Activated T-helper 9 cell treated with anti-CD3 and anti-CD28 coated beads, Interleukin-2, amount 50 U/mL, for 16 hours (primary cell): ENCODE measurements at regions not wholly inside any gene's neighbourhood (a gene's known extent, or its start where the extent isn't known, plus 50 kb on each side); places are given as distances from the start of the nearest gene placed in this dataset.
"Not testable (repeated sequence)": the region's sequence is repeated elsewhere in the genome, so short reads cannot be mapped to it uniquely, and the experiment has no call there.

Experiments used
- DNase-seq: peaks from one replicate; pipeline ENCODE4 v3.0.0-alpha.2; 2020; ENCODE audit warnings: low read depth

DNA sequence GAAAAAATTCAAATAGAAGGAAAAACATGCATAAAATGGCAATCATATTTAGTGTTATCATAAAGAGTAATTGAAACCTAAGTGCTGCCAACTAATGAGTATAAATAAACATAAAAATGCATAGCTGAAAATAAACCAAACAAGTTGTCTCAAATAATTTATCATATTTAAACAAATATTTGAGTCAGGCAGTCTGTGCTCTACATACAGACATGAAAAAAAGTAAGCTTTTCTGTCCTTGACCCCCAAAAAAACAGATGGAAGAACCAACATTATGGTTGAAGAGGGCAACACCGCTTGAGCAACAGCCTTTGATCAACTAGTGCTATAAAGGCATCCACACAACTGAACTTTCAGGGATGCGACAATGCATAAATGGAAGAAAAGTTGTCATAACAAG is 735.1 kb upstream of the MIR17HG start:
- no peak for DNase-seq

DNA sequence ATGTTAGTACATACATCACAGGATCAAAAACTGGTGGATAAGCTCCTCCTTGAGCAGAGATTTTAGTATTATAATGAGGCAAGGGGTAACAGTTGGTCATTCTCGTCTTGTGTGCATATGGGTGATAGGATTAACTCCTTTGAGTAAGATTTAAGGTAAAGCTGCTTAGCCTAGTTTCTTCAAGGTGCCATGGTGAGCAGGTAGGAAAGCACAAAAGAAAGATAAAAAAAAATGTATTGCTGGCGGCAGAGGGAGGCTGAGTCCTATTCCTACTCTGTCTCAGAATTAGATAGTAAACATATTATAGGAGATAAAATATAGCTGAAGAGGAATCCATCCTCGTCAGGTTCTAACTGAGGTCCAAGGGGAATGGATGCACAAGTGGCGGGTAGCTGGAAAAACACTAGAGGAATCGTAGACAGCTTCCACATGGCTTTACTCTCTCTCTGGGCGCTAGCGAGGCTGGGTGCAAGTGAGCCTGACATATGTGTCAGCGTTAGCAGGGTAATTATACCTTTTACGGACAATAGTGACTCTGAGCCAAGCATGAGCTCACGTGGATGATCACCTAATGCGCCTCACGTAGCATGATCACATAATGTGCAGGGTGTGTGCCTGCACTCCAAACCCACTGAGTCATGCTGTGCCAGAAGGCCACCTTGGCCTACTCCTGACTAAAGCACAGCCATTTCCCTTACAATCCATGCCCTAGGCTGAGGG is 734.3 kb upstream of the MIR17HG start:
- no peak for DNase-seq

DNA sequence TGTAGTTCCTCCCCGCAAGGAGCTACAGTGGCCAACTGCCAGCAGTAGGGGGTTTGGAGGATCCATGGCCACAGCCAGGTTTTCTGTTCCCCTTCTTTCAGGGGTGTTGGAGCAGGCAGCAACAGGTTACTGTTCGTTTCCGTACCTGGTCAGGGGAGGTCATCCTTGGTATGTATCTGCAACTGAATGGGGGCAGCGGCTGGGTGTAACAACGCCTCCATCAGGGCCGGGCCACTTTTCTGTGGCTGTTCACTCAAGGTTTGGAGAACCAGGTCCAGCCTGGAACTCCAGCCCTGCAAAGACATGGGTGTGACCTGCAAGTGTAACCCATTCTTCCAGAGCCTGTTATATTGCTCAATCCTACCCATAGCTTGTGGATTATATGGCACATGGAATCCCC is 732.3 kb upstream of the MIR17HG start:
- DNase-seq: no peak

DNA sequence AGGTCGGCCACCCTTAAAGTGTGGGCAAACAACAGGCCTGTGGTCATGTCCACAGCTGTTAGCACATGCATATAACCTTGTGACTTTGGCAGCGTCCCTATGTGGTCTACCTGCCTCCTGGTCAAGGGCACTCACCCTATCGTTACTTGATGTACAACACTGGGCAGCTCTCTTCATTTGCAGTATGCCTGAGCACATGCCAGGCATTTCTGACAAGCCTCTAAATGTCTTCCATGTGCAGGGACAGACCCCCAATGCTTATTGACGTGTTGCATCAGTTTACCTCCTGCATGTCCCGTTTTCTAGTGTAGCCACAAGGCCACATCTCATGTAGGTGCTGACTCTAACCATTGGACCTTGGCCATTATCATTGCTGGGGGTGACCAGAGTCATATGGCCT is 731.7 kb upstream of the MIR17HG start:
- no peak for DNase-seq

DNA sequence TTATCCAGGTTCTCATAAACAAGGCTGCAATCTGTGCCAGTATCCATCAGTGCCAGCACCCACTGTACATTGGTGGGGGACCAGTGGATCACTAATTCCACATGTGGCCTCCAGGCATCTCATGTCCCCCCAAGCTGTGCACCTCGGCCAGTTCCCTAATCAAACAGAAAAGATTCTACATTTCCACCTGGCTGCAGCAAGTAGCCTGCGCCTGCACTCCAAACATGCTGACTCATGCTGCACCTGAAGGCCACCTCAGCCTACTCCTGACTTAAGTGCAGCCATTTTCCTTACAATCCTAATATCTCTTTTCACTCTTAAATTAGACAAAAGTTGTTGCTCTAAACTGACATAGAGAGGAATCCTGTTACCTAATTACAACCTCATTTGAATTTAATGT is 729.4 kb upstream of the MIR17HG start:
- DNase-seq: no peak

DNA sequence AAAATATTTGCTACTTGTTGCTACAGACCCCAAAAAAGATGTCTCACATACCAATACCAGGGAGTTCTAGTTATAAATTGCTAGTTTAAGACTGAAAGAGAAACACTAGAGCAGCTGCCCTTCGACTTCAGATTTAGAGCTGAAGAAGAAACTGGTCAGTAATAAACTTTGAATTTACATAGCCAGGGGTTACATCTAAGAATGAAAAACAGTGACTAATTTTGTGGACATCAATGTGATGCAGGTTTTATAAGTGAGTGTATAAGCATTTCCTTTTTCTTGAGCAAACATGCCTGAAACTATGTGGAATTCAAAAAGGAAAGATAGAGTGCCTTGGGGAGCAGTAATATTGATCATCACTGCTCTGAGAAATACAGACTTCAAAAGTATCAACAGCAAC is 724.9 kb upstream of the MIR17HG start:
- no peak for DNase-seq

DNA sequence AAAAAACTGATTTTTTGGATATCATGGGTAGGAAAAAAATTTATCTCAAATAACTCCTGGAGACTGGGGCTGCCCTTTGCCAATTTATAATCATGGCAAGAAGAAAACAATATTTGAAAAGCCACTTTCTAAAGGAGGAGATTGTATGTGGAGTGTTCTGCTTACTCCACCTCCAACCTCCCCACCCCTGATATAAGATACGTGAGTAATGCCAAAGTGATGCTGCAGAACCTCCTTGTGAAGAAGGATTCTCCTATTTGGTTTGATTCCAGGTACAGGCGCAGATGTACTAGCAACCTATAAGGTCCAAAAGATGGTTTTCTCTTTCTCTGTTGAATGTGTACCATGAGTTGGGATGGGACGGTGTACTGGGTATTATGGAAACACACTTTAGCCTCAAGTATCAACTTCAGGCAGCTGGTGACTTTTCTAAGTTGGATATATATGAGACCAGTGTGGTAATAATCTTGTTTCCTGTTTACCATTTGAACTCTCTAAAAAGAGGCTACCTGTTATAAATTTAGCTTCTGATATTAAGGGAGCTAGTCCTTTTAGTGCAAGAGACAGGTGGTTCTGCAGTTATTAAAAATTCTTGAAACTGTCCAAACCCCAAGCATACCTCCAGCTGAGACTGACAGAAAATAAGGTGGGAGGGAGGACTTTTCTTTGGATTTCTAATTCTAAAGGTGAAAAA is 724.0 kb upstream of the MIR17HG start:
- DNase-seq: no peak

DNA sequence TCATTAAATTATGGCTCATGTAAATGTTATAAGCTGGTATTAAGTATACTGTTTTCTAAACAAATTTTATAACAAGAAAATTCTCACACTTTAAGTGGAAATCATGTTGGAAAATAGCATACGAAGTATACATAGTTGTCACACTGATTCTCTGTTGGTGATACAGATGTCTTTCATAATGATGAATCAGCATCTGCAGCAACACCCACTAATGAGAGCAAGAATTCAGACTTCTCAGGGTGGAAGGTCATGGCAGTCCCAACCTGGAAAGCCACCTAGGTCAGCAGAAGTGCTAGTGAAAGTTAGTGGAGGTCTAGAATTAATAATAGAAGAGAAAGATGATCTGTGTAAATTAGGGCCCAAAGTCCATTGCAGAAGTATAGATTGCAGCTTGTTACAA is 719.7 kb upstream of the MIR17HG start:
- DNase-seq: no peak

DNA sequence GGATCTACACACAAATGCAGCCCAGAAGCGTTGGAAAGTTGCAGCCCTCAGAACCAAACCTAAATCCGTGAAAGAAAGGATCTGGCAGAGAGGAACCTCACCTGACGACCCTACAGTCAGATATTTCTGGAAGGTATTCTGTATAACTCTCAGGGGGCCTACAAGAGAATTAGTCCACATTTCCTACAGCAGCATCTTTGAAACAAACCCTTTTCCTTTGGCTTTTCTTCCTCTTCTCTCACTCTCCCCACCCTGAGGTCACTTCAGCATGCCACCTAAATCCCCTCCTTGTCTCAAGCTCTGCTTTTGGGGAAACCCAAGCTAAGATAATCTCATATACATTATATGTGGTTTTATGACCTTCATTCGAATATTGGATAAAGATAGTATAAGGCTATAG is 719.0 kb upstream of the MIR17HG start:
- no peak for DNase-seq

DNA sequence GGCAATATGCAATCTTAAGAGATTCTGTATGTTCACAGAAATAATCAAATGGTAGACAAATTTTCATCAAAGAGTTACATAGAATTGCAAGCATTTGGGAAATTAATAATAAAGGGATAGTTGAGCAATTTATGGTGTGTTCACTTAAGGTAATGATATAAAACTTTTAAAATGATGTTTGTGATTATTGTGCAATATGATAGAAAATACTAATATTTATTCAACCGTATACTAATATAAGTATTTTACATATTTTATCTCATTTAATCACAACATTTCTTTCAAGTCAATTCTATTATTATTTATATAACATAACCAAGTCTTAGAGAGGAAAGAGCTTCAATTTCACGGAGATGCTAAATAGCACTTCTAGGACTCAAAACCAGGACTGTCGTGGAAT is 716.8 kb upstream of the MIR17HG start:
- DNase-seq: no peak

DNA sequence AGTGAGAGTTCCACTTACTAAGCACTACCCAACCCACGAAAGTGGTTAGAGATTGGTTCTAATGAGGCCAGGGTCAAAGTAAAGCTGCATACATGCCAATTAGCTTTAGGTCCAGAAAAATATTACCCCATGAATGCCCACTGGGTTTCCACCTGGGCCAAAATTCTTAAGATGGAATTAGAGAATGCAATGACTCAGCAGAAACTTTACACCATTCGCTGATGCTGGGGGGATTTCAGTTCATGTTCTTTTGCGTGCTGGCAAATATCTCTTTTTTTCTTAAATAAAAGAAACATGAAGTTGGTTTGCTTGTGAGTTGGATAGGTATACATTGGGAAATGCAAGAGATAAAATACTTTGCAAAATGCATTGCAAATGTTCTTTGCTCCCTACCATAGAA is 715.3 kb upstream of the MIR17HG start:
- no peak for DNase-seq

DNA sequence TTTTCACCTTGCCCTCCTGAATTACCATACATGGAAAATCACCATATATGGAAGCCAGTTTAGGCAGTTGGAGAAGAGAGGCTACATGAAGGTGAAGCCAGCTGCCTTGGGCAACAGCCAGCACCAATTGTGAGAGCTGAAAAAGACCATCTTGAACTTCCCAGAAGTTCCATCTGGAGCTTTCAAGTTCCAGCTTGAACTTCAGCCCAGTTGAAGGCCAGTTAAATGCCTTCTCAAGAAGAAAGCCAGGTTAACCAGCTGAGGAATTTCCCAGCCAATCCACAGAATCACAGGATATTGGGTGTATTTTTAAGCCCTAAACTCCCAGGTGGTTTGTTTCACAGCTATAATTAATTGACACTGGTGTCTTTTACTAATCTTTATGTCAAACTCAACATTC is 713.6 kb upstream of the MIR17HG start:
- no peak for DNase-seq

DNA sequence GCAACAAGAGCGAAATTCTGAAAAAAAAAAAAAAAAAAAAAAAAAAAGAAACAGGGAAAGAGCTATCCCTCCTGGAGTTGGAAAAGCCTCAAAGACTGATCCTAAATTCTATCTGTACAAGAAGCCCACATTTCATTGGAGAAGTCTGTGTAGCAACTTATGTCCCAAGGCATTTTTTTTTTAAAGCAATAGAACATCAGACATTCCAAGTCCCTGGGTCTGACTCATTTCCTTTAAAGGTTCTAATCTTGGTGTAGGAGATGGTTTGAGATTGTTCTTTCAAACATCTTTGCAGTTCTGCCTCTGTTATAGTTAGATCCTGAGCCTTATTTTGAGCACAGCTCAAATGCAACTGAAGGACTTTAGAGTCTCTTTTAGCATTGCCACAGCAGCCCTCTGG is 706.5 kb upstream of the MIR17HG start:
- no peak for DNase-seq

DNA sequence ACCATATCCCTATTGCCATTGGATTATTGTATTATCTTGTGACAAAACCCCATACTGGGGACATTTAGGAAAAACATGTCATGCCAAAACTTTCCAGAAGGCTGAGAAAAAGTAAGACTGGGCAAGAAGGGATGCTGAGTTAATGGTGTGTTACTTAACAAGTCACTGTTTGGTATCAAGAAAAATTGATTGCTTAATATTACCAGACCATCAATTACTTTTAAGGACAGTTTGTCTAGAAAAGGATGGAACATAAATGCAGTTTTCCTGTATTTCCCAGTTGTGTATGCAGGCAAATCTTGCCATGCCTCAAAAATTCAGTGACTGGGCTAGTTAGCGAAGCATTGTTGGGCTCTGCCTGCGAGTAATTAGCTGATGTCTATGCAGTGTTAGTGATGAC is 705.6 kb upstream of the MIR17HG start:
- DNase-seq: no peak

DNA sequence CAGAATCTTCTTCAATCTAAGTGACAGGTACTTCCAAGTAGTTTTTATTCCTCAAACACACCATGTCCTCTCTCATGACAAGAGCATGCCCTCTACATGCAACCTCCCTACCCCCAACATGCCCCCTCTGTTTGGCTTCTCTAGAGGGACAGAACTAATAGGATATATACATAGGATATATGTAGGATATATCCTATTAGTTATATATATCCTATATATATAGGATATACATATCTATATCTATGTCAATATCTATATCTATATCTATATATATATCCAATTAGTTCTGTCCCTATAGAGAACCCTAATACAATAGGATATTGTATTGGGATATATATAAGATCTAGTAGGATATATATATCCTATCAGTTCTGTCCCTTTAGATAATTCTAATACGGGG is 701.9 kb upstream of the MIR17HG start:
- no peak for DNase-seq

DNA sequence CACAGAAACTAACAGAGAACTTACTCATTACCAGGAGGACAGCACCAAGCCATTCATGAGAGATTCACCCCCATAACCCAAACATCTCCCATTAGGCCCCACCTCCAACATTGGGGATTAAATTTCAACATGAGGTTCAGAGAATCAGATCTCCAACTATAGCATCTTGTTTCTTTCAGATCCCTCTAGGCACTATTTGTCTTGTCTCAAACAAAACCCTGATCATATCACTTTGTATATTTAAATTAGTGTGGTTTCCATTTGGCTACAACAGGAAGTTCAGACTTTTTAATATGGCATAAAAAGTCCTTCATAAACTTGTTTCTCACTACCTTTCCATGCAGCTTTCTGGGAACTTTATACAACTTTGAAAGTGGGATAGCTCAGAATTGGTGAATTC is 699.0 kb upstream of the MIR17HG start:
- DNase-seq: no peak

DNA sequence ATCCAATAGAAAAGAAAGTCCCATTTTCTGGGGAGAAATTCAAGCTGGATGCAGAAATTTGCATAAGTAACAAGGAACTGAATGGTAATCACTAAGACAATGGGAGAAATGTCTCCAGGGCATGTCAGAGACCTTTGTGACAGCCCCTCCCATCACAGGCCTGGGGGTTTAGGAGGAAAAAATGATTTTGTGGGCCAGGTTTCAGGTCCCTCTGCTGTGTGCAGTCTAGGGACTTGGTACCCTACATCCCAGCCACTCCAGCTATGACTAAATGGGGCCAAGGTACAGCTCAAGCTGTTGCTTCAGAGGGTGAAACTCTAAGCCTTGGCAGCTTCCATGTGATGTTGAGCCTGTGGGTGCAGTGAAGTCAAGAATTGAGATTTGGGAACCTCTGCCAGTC is 695.5 kb upstream of the MIR17HG start:
- DNase-seq: no peak

DNA sequence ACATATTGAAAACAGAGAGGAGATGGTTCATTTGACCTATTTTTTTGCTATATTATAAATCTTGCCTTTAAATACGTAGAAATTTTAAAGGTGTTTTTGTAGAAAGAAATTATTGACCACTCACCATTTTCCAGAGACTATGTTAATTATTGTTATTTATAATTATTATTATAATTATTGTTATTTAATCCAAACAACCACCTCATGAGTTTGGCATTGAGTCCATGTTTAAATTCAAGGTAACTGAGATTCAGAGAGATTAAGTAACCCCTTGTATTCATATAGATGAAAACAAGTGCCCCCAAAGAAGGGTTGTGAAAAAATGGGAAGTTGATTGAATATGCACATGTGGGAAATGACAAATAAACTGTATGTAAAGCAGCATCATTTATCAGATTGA is 692.5 kb upstream of the MIR17HG start:
- DNase-seq: no peak

DNA sequence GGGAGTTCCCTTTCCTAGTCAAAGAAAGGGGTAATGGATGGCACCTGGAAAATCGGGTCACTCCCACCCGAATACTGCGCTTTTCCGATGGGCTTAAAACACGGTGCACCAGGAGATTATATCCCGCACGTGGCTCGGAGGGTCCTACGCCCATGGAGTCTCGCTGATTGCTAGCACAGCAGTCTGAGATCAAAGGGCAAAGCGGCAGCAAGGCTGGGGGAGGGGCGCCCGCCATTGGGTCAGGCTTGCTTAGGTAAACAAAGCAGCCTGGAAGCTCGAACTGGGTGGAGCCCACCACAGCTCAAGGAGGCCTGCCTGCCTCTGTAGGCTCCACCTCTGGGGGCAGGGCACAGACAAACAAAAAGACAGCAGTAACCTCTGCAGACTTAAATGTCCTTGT is 683.3 kb upstream of the MIR17HG start:
- DNase-seq: not testable (repeated sequence)

DNA sequence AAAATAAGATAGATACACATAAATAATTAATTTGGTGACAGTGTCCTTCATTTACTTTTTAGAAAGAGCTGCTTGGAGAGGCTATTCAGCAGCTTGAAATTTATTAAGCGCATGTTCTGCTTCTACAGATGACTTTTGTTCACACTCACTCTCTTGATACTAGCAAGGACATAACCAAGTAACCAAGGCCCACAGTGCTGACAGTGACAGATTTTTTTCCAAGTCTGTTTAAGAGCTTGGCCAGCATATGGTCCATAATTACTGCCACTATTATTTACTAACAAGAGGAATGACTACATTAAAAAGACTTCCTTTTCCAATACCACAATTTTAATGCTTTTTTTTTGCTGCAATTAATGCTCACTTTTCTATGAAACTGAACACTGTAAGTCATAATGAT is 673.7 kb upstream of the MIR17HG start:
- DNase-seq: no peak

DNA sequence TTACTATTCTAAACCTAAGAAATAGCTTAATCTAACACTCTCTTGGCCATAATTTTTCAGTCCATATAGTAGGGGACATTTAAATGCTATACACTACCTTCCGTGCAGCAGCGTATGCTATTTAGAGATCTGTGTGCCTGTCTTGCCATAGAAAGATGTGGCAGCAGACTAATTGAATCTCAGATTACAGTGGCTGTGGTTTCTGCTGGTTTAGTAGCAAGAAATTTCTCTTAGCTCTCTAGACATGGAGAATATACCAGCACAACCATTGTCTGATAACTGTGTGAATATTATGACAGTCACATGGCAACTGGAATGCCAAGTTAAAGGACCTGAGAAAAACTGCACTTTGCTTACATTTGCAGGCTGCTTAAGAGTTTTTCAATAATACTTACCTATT is 672.4 kb upstream of the MIR17HG start:
- no peak for DNase-seq

DNA sequence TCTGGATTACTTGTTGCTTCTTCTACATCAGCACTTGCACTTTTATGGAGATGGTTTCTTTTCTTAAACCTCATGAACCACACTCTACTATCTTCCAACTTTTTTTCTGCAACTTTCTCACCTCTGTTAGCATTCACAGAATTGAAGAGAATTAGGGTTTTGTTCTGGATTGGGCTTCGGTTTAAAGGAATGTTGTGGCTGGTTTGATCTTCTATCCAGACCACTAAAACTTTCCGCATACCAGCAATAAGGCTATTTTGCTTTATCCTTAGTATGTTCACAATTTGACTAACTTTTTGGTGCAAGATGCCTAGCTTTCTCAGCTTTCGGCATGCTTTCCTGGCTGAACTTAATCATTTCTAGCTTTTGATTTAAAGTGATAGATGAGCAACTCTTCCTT is 666.7 kb upstream of the MIR17HG start:
- no peak for DNase-seq

DNA sequence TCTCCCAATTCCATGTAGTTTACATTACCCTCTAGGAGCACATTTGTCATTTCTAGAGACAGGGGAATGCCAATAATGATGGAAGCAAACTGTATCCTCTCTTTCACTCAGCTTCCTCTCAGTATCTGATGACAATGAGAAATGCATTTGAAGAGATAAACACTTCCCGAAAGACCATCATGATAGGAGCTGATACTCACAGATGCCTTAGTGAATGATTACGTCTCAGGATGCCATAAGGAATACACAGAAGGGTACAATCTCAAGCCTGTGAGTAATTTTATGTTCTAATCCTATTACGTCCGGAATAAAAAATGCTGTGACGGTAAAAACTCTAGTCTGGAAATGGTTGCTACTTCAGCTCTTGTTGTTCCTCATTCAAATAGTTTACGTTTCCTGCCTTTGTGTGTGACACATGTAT is 663.8 kb upstream of the MIR17HG start:
- no peak for DNase-seq

DNA sequence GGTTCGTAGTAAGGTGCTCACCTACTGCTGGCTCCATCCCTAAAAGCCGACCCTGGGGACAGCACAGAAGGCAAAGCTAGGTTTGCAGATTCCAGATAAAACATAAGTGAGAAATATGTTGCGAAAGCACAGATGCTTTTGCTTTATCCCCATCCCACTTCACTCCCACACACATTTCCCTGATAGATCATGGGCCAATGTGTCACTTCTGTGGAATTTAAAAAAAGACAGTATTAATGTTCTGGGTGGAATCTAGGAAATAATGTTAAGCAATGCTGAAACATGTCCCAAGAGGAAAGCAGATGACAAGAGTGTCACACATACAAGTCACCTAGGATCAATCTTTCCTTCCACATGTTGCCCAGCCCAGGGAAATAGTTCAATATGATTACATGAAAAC is 661.0 kb upstream of the MIR17HG start:
- no peak for DNase-seq
